DMS153 treated with DMSO at 0.1 percent for 48 hours (cell line): ENCODE measurements at regions not wholly inside any gene's neighbourhood (a gene's known extent, or its start where the extent isn't known, plus 50 kb on each side); places are given as distances from the start of the nearest gene placed in this dataset.

Experiments used
- DNase-seq: peaks from one replicate; lab custom pipeline; 2025; ENCODE audit not compliant: unreplicated experiment; lab: John Stamatoyannopoulos, UW

DNA sequence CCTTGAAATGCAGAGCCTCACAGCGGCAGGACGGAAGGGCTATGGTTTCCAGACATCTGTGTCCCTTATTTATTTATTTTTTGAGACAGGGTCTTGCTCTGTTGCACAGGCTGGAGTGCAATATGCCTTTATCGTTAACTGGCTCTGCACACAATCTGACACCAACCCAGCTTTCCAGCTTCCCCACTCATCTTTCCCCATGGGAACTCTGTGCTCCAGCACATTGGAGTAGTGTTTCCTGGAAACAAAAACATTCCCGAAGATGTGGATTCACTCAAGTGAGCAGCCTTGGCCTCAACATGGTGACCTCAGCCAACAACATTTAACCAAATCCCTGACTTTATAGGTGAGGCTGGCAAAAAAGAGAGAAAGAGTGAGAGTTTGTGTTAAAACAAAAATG, 307.1 kb downstream of the TMEM114 start:
- DNase-seq = no peak

DNA sequence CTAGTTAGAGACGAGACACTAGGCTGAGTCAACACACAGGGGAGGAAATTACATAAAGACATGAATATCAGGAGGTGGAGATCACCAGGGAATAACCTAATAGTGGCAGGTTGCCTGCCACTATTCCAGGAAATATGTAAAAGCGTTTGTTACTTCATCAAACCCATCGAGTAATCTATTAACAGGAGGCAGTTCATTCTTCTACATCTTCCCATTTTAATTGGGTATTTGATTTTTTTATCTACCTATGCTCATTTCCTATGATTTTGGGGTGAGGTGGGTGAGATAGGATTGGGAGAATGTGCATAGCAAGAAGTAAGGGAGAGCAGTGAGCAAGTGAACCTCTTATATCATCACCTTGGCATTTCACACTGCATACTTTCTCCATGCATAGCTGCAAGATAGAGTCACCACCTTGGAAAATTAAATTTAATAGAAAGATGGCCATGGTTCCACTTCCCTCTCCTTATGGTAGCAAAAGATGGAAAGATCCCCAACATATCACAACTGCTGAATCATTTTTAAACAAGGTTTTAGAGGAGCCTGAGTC, 312.2 kb downstream of the TMEM114 start:
- DNase-seq = no peak

- DNase-seq = no peak
Observed at GRCh38 chr16:8271344-8271743, 319.0 kb downstream of the TMEM114 start.

GRCh38 chr16:8262299-8262698, 328.0 kb downstream of the TMEM114 start:
- DNase-seq = no peak

- no peak for DNase-seq
Observed at GRCh38 chr16:8260140-8260539, 330.2 kb downstream of the TMEM114 start.

GRCh38 chr16:8258523-8258922, 331.8 kb downstream of the TMEM114 start:
- no peak for DNase-seq

DNA sequence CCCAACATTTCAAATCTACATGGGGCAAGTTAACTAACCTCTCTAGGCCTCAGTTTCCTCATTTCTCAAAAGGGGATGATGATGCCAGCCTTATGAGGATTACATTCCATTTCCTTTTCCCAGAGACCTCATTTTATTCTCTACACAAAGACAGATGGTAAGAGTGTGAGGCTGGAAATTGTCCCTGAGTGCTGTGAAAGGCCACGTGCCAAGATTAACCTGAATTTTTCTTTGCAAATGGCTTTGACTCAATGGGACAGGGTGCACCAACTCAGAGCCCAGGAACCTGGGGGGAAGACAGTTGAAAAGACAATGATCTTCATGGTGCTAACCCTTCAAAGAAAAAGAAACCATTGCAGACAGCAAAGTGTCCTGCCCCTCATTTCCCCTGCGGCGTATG, 332.8 kb downstream of the TMEM114 start:
- DNase-seq = no peak

- DNase-seq = no peak
Observed at GRCh38 chr16:8254405-8254804, 335.9 kb downstream of the TMEM114 start.

DNA sequence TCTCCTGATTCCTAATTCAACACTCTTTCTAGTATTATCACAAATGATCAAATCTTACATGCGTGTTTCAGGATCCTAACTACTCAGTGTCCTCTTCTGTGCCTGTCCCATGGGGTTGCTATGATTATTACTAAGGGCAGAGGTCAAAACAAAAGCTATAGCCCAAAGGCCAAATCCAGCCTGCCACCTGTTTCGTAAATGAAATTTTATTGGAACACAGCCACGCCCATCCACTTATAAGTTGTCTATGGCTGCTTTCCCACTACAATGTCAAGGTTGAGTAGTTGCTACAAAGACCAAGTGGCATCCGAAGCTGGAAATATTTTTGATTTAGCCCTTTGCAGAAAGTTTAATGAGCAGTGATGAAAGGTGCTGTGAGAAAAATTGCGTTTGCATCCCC, 336.6 kb downstream of the TMEM114 start:
- no peak for DNase-seq

DNA sequence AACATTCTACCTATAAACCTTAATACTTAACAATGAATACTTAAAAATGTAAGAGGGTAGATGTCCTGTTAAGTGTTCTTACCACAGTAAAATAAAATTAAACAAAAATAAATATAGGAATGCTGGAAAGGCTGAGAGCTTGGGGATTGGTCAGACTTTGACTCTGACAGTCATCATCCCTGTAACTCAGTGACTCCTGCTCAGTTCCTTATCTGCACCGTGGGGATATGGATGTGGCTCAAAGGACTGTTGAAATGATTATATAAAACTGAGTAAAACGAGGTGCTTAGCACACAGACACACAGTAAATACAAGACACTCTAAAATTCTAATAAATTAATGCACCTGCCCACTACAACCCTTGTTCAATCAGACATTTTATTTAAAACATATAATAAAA, 338.6 kb downstream of the TMEM114 start:
- DNase-seq = no peak

DNA sequence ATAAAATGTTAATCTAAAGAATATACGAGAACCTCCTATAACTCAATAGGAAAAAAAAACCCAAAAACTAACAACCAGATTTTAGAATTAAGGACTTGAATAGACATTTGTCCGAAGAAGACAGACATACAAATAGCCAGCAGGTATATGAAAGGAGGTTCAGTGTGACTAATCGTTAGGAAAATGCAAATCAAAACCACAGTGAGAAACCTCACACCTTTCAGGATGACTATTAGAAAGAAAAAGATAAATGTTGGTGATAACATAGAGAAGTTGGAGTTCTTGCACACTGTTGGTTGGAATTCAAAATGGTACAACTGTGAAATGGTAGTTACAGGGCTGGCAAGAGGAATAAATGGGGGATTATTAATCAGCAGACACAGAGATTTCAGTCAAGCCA, 339.0 kb downstream of the TMEM114 start:
- no peak for DNase-seq

GRCh38 chr16:8247993-8248392, 342.3 kb downstream of the TMEM114 start:
- DNase-seq = no peak

- DNase-seq = no peak
Observed at GRCh38 chr16:8243981-8244380, 346.3 kb downstream of the TMEM114 start.

- no peak for DNase-seq
Observed at GRCh38 chr16:8241408-8241807, 348.9 kb downstream of the TMEM114 start.

DNA sequence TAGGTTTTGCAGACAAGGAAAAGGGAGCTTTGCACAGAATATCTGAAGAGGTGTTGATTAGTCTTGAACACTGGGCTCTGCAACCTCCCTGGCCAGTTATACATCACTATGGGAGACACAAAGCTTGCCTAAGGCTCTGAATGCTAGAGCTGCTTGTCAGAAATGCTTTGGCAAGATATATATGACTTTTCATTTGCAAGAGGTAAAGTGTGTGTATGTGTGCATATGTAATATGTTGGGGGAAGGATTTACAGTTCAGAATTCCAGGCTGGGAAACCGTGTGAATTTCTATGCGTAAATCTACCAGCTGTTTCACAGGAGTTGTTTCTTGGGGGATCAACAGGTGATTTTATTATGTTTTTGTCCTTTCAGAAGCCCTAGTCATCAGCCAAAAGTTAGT, 350.9 kb downstream of the TMEM114 start:
- DNase-seq = no peak

DNA sequence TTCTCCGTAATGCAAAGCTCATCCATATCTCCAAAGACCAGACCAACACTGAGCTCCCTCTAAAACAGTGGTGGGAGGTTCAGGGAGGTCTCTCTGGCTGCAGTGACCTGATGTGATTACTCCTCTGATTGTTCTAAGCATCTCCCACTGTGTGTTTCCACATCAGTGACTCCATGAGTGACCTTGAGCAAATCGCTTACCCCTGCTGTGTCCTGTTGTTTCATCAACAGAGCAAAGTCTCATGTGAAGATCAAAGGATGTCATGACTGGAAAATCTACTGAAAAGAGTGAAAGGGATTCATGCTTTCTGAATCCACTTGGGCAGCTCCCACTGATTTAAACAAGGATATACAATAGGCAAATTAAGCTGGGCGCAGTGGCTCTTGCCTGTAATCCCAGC, 352.9 kb downstream of the TMEM114 start:
- DNase-seq = no peak

GRCh38 chr16:8236816-8237215, 353.5 kb downstream of the TMEM114 start:
- DNase-seq = no peak

- DNase-seq = no peak
Observed at GRCh38 chr16:8230497-8230896, 359.8 kb downstream of the TMEM114 start.

- no peak for DNase-seq
Observed at GRCh38 chr16:8229011-8229520, 361.2 kb downstream of the TMEM114 start.

GRCh38 chr16:8217201-8217600, 373.1 kb downstream of the TMEM114 start:
- no peak for DNase-seq

GRCh38 chr16:8204769-8205168, 385.5 kb downstream of the TMEM114 start:
- no peak for DNase-seq

- no peak for DNase-seq
Observed at GRCh38 chr16:8204096-8204495, 386.2 kb downstream of the TMEM114 start.

- DNase-seq = no peak
Observed at GRCh38 chr16:8203101-8203500, 387.2 kb downstream of the TMEM114 start.

DNA sequence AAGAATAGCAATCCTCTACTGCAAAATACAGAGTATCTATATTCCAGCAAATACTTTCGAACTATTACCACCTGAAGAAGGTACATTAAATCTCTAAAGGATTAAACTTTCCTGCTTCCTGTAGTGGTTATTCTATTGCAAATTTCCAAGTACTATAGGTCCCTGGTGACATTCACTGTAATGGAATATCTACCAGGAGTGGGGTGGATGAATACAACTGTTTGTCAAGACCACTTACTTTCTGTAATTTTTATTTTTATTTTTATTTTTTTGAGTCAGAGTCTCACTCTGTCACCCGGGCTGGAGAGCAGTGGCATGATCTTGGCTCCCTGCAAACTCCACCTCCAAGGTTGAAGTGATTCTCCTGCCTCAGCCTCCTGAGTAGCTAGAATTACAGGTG, 389.5 kb downstream of the TMEM114 start:
- no peak for DNase-seq
